ENCODE measurements at regions not wholly inside any gene's neighbourhood (a gene's known extent, or its start where the extent isn't known, plus 50 kb on each side); places are given as distances from the start of the nearest gene placed in this dataset.

DNA sequence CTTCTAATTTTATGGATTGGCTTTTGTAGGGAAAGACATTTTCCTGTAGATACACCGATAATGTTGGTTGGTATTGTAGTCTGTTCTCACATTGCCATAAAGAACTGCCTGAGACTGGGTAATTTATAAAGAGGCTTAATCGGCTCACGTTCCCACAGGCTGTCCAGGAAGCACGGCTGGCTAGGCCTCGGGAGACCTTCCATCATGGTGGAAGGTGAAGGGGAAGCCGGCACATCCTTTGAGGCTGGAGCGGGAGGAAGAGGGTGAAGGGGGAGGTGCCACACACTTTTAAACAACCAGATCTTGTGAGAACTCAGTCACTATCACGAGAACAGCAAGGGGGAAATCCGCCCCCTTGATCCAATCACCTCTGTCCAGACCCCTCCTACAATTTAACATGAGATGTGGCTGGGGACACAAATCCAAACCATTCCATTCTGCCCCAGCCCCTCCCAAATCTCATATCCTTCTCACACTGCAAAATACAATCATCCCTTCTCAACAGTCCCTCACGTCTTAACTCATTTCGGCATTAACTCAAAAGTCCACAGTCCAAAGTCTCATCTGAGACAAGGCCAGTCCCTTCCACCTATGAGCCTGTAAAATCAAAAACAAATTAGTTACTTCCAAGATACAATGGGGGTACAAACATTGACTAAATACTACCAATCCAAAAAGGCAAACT lies 66.7 kb upstream of the EIF5 start:
- no peak for DNase-seq (ENCODE audit: insufficient read length, low spot score)

DNA sequence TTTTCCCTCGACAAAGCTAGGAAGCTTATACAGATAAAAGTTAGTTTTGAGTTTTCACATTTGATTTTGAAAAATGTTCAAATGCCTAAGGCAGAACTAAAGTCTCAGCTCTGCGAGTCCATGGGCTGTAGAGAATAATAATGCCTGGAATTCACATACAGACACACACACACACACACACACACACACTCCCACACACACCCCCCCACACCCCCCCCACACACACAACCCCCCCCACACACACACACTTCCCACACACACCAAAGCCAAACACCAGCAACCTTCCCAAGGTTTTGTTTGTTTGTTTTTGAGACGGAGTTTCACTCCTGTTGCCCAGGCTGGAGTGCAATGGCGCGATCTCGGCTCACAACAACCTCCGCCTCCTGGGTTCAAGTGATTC lies 62.8 kb upstream of the EIF5 start:
- FAIRE-seq = no peak
- TF ChIP-seq, protein P1, sequence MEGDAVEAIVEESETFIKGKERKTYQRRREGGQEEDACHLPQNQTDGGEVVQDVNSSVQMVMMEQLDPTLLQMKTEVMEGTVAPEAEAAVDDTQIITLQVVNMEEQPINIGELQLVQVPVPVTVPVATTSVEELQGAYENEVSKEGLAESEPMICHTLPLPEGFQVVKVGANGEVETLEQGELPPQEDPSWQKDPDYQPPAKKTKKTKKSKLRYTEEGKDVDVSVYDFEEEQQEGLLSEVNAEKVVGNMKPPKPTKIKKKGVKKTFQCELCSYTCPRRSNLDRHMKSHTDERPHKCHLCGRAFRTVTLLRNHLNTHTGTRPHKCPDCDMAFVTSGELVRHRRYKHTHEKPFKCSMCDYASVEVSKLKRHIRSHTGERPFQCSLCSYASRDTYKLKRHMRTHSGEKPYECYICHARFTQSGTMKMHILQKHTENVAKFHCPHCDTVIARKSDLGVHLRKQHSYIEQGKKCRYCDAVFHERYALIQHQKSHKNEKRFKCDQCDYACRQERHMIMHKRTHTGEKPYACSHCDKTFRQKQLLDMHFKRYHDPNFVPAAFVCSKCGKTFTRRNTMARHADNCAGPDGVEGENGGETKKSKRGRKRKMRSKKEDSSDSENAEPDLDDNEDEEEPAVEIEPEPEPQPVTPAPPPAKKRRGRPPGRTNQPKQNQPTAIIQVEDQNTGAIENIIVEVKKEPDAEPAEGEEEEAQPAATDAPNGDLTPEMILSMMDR (IDR thresholded peaks at IDR 0.05; ENCODE audit: insufficient read depth, missing control alignments) = no peak
- no peak for DNase-seq (ENCODE audit: insufficient read length, low spot score)

More for the DNA sequence above, 66.7 kb upstream of the EIF5 start:
- TF ChIP-seq, protein P1 (IDR thresholded peaks at IDR 0.05; ENCODE audit: insufficient read depth, missing control alignments) = no peak
- FAIRE-seq = no peak

DNA sequence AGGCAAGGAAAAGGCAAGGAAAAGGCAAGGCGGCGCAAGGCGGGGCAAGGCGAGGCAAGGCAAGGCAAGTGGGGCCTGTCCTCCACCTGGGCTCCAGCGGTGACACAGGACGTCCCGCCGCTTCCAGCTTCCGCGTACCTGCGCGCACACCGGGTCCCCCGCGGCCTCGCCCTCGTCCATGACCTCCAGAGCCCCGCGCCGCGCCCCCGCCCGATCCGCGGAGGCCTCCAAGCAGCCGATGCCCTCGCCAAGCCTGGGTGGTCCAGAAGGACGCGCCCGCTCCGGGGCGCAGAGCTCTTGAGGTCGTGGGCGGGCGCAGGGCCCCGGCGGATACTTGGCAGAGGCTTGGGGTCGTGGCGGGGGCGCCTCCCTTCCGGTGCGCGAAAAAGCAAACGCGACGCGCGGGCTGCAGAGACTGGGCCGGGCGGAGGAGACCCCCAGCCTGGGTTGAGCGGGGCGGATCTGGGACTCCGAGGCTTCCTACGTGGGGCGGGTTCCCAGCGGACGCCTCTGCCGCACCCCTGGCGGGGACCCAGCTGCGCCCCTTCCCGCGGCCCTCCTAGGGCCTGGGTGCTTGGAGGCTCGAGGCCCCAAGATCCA lies 60.8 kb upstream of the EIF5 start:
- TF ChIP-seq, protein P1 (IDR thresholded peaks at IDR 0.05; ENCODE audit: insufficient read depth, missing control alignments) = no peak
- no peak for DNase-seq (ENCODE audit: insufficient read length, low spot score)
- no peak for FAIRE-seq

DNA sequence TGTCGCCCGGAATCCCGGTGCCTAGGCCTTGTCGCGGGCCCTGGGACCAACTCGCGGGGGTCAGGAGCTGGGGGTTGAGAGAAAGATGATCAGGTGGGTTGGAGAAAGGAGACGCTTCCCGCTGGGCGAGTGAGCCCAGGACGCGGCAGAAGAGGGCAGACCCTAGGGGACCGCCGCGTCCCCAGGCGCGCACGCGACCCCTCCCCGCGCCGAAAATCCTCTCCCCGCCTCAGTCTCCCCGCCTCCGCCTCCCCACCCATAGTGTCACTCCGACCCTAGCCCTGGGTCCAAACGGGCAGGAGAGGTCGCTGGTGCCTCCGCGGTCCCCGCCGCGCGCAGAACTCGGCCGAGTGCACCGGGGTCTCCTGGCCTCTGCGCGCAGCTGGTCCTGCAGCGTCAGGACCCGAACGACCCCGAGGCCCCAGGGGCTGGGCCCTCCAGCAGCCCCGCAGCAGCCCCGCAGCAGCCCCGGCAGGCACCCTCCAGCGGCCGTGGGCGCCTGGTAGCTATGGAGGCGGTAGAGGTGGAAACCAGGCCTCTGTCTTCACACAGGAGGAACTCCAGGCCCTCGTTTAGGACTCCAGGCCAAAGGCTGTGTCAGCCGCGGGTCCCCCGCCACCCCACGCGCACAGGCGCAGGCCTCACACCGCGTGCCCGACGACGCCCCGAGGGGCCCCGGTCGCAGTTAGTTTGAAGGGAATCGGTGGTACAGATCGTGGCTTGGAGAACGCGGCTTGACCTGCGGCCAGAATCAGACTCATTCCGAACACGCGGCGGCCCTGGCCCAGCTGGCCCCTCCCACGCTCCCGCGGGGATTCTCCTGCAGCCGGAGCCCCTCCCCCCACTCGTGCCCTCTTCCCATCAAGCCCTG lies 60.1 kb upstream of the EIF5 start:
- DNase-seq (ENCODE audit: insufficient read length, low spot score) (no peak), FAIRE-seq (no peak)
- TF ChIP-seq, protein P1 (IDR thresholded peaks at IDR 0.05; ENCODE audit: insufficient read depth, missing control alignments) = no peak

DNA sequence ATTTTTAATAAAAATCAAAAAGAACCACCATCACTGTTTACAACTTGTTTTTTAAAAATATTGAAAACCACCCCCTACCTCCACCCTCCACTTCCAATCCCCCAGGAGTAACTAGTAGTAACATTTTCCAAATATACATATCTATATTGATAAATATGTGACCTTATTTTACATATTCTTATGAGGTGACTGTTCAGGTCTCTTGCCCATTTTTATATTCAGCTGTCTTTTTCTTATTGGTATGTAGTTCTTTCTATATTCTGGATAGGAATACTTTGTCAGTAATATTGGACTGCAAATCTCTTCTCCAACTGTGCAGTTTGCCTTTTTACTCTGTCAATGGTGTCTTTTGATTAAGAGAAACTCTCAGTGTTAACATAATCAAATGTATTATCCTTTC lies 59.0 kb upstream of the EIF5 start:
- FAIRE-seq = no peak
- no peak for DNase-seq (ENCODE audit: insufficient read length, low spot score)
- TF ChIP-seq, protein P1 (IDR thresholded peaks at IDR 0.05; ENCODE audit: insufficient read depth, missing control alignments) = no peak

DNA sequence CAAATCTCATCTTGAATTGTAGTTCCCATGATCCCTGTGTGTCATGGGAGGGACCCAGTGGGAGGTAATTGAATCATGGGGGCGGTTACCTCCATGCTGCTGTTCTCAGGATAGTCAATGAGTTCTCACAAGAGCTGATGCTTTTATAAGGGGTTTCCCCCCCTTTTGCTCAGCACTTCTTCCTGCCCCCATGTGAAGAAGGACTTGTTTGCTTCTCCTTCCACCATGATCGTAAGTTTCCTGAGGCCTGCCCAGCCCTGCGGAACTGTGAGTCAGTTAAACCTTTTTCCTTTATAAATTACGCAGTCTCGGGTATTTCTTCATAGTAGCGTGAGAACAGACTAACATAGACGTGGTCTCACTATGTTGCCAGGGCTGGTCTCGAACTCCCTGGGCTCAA lies 56.1 kb upstream of the EIF5 start:
- TF ChIP-seq, protein P1 (IDR thresholded peaks at IDR 0.05; ENCODE audit: insufficient read depth, missing control alignments) = no peak
- DNase-seq (ENCODE audit: insufficient read length, low spot score) (no peak), FAIRE-seq (no peak)

All from D721Med (cell line).